Activated CD8-positive, alpha-beta memory T cell treated with anti-CD3 and anti-CD28 coated beads, Interleukin-2, amount 10 ng/mL, durations not matched to agents 7 days and 5 days (primary cell): ENCODE measurements at regions not wholly inside any gene's neighbourhood (a gene's known extent, or its start where the extent isn't known, plus 50 kb on each side); places are given as distances from the start of the nearest gene placed in this dataset.
A peak's percentile ranks its signal among the peaks of the same experiment; 100 is the strongest.

Source experiments
- ATAC-seq: fragments of 150-1000 bp; cut with Tn5 transposase; one replicate; pipeline ENCODE4 v1.10.0; 2021; ENCODE audit warnings: moderate library complexity
- CTCF ChIA-PET: fragments of 350-600 bp; sonication (Branson Sonifier 250); formaldehyde crosslinking; loops from one replicate; lab custom pipeline; 2021; ENCODE audit warnings: antibody characterized with exemption; lab: Charles Lee
- DNase-seq: peaks from one replicate; pipeline ENCODE4 v3.0.0-alpha.2; 2020
- H3K27ac Mint-ChIP-seq: one replicate; pipeline ENCODE4 v1.8.0; 2021; ENCODE audit warnings: mild to moderate bottlenecking, mixed read lengths
- H3K27me3 Mint-ChIP-seq: one replicate; pipeline ENCODE4 v1.8.0; 2021; ENCODE audit warnings: mixed read lengths
- H3K36me3 Mint-ChIP-seq: one replicate; pipeline ENCODE4 v1.8.0; 2021; ENCODE audit warnings: mild to moderate bottlenecking, mixed read lengths
- H3K4me1 Mint-ChIP-seq: one replicate; pipeline ENCODE4 v1.8.0; 2021; ENCODE audit warnings: mixed read lengths
- H3K4me3 Mint-ChIP-seq: one replicate; pipeline ENCODE4 v1.8.0; 2021; ENCODE audit warnings: mild to moderate bottlenecking, moderate library complexity, mixed read lengths
- H3K9me3 Mint-ChIP-seq: one replicate; pipeline ENCODE4 v1.8.0; 2022; ENCODE audit warnings: low read depth, mixed read lengths

DNA sequence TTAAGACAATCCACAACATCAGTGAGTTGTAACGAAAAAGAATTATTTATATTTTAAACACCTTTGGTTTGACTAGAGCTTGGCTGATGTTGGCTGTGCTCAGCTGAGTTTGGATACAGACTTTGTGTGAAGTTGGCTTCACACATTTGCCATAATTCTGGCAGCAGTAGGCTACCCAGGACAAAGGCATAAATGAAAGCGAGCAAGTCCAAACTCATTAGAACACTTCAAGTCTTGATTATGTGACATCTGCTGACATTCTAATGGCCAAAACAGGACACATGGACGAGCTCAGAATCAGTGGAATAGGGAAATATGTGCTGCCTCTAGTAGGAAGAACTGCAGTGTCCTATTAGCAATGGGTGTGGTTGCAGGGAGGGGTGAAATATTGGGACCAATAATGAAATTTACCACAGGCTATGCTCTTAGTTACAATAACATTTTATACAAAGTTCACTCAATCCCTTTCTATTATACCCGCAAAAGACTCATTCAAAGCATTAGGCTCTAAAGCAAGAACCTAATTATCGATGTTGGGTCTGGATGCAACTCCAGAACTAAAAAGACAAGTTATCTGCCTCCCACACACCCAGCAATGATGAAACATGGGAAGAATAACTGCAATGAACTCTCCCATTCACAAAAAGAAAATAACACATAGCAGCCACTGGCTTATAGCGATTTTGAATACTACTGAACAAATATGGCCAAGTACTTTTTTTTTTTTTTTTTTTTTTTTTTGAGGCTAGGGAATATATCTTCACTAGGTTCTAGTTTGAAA is 493.9 kb upstream of the RASGRP1 start:
- Mint-ChIP-seq H3K27me3 (peaks cover 29% of the 10 kb centered on the region), H3K4me3 (no peak overlapping the region), H3K27ac (no peak overlapping the region), H3K4me1 (no peaks in the 10 kb centered on the region), H3K36me3 (no peaks in the 10 kb centered on the region), H3K9me3 (no peaks in the 10 kb centered on the region)
- ATAC-seq: no peak
- CTCF ChIA-PET: no interaction called here
- DNase-seq: no peak

DNA sequence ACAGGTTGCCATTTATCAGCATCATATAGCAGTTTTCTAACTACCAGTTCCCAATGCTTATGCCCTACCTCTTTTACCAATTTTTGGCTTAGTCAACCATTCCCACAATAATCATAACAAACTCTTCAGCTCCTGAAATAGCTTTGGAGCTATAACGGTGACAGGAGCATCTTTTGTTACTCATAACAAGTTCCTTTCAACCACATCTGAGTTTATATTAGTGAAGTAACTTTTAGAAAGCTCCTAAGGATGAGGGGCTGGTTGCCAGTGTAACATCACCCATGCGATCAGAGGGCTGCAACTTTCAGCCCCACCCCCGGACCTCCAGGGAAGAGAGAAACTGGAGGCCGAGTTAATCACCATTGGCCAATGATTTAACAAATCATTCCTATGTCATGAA is 495.3 kb upstream of the RASGRP1 start:
- Mint-ChIP-seq H3K4me1 (no peaks in the 10 kb centered on the region), H3K36me3 (no peaks in the 10 kb centered on the region), H3K9me3 (no peaks in the 10 kb centered on the region), H3K27ac (no peak overlapping the region), H3K4me3 (no peak overlapping the region), H3K27me3 (peaks cover 28% of the 10 kb centered on the region)
- ATAC-seq: no peak
- no peak for DNase-seq
- CTCF ChIA-PET: no interaction called here

DNA sequence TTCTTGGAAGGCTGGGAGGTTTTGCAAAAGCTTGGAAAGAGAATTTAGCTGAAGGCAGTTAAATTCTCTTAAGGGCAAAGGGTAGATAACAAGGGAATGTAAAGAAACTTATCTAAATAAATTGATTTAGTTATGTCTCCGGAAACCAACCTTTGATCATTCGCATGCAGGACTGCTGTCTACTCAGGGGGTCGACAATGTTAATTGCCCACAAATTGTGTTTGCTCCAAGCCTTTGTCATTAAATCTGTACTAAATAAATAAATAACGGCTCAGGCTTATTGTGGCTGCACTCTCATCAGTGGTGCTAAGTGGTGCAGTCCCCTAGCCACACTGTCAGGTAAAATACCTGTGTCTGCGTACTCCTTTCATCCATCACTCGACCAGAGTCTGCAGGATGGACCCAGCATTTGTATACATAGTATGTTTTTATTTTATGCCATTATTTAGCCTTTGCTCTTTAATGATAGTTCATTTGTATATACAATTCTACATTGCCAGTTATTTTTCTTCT is 497.4 kb upstream of the RASGRP1 start:
- no peak overlapping the region for H3K27ac Mint-ChIP-seq
- DNase-seq (no peak), ATAC-seq (no peak)
- H3K4me1 Mint-ChIP-seq: no peaks in the 10 kb centered on the region
- H3K4me3 Mint-ChIP-seq: no peak overlapping the region
- H3K36me3 Mint-ChIP-seq: no peaks in the 10 kb centered on the region
- no peaks in the 10 kb centered on the region for H3K9me3 Mint-ChIP-seq
- peaks cover 29% of the 10 kb centered on the region for H3K27me3 Mint-ChIP-seq
- CTCF ChIA-PET: no interaction called here

DNA sequence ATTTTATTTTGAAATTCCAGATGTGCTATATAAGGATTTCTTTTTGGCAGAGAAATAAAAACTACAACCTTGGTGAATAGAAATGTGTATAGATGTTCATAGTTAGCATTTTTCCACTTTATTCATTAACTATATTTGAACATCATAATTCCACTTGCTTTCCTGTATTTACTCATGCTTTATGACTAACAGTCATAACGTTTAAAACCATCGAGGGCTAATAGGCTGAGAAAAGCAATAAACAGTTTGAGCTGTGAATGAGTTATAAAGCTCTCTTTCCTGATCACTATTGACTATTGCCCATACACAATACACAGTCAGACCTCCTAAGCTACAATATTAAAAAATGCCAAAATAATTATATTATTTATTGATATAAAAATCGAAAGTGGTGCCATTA is 502.1 kb upstream of the RASGRP1 start:
- Mint-ChIP-seq H3K9me3 (no peaks in the 10 kb centered on the region), H3K36me3 (no peaks in the 10 kb centered on the region), H3K27ac (no peak overlapping the region), H3K27me3 (peaks cover 35% of the 10 kb centered on the region), H3K4me3 (no peak overlapping the region), H3K4me1 (no peaks in the 10 kb centered on the region)
- ATAC-seq (no peak), DNase-seq (no peak)
- CTCF ChIA-PET: no interaction called here

DNA sequence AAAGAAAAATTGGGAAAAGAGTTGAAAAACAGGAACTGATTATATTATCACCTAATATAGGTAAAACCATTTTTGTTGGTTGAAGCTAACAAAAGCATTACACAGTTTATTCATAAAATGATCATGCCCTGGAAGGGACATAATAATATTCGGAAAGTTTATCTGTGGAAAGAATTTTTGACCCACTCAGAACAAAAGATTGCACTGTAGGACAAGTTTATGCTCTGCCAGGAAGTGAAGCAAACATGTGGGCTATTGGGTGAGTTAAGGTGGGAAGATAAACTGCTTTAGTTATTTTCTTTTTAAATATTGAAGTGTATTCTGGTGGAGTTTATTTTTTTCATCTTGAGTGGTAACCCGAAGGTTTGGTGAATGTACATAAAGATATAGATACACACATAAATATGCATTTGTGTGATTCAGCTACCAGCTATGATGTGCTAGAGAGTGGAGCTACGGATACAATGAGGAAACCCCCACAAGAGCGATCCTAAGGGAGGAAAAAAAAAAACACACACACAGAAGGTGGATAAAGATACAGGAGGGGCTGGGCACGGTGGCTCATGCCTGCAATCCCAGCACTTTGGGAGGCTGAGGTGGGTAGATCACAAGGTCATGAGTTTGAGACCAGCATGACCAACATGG is 506.4 kb upstream of the THBS1 start:
- Mint-ChIP-seq H3K36me3 (no peaks in the 10 kb centered on the region), H3K4me1 (no peaks in the 10 kb centered on the region), H3K27me3 (peaks cover 30% of the 10 kb centered on the region), H3K9me3 (no peaks in the 10 kb centered on the region), H3K27ac (no peak overlapping the region), H3K4me3 (no peak overlapping the region)
- CTCF ChIA-PET: no interaction called here
- DNase-seq: no peak
- no peak for ATAC-seq

DNA sequence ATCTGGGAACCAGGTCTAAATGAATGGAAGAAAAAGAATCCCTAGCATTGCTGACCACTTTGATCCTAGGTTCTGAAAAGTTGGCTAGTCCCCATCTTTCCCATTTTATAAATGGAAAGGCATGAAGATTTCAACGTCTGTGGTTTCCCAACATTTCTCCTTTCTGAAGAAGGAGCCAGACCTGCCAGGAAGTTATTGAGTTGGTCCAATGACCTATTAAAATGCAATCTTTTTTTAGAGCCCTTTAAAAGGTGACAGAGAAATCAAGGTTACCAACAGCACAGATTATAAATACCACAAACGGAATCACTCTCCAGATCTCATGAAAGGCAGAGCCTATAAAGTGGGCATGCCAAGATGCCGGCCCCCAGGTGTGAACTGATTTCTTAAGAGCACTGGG is 505.6 kb upstream of the THBS1 start:
- Mint-ChIP-seq H3K4me3 (no peak overlapping the region), H3K27me3 (peaks cover 30% of the 10 kb centered on the region), H3K4me1 (no peaks in the 10 kb centered on the region), H3K27ac (no peak overlapping the region), H3K36me3 (no peaks in the 10 kb centered on the region), H3K9me3 (no peaks in the 10 kb centered on the region)
- no peak for ATAC-seq
- DNase-seq: no peak
- CTCF ChIA-PET: no interaction called here

DNA sequence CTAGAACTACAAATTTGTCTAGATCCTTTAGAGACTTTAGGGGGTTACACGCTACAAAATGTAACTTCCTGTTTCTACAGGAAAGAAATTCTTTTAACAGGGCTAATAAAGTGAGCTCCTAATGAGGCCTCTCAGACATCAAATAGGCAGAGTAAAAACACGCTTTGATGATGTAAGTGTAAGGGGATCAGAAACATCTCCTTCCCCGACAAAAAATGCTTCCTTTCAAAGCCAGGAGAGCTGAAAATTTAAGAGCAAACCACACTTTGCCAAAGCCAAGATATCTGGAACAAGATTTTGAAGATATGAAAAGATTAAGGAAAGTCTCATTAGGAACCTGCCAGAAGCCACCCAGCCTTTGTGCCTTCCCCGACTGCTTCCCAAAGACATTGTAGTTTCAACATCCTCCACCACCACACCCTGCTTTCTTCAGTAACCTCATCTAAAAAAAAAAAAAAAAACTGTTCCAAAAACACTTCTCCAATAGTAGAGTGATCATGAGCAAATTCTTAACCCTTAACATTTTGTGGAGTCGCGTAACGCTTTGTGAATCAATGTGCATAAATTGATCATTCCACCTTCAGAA is 505.0 kb upstream of the THBS1 start:
- CTCF ChIA-PET: no interaction called here
- no peak for DNase-seq
- no peak for ATAC-seq
- H3K9me3 Mint-ChIP-seq: no peaks in the 10 kb centered on the region
- H3K27me3 Mint-ChIP-seq: peaks cover 26% of the 10 kb centered on the region
- H3K4me1 Mint-ChIP-seq: no peaks in the 10 kb centered on the region
- H3K36me3 Mint-ChIP-seq: no peaks in the 10 kb centered on the region
- H3K27ac Mint-ChIP-seq: no peak overlapping the region
- H3K4me3 Mint-ChIP-seq: no peak overlapping the region

DNA sequence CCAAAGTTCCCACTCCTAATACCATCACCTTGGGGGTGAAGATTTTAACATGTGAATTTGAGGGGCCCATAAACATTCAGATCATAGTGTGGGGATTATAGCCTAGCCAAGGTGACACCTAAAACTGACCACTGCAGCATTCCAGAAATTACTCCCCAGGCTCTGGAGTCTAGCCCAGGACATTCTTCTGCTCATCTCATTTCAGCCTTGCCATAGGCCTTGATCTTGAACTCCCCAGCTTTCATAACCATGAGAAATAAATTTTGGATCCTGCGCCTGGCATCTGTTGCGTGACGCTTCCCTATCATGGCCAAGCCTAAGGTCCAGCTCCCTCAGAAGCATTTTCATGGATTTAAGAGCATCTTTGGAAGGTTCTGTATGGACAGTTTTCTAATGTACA is 502.9 kb upstream of the THBS1 start:
- no peaks in the 10 kb centered on the region for H3K9me3 Mint-ChIP-seq
- H3K27me3 Mint-ChIP-seq: peaks cover 30% of the 10 kb centered on the region
- no peak overlapping the region for H3K4me3 Mint-ChIP-seq
- CTCF ChIA-PET: no interaction called here
- no peak for DNase-seq
- no peak overlapping the region for H3K27ac Mint-ChIP-seq
- H3K4me1 Mint-ChIP-seq: no peaks in the 10 kb centered on the region
- H3K36me3 Mint-ChIP-seq: no peaks in the 10 kb centered on the region
- no peak for ATAC-seq

DNA sequence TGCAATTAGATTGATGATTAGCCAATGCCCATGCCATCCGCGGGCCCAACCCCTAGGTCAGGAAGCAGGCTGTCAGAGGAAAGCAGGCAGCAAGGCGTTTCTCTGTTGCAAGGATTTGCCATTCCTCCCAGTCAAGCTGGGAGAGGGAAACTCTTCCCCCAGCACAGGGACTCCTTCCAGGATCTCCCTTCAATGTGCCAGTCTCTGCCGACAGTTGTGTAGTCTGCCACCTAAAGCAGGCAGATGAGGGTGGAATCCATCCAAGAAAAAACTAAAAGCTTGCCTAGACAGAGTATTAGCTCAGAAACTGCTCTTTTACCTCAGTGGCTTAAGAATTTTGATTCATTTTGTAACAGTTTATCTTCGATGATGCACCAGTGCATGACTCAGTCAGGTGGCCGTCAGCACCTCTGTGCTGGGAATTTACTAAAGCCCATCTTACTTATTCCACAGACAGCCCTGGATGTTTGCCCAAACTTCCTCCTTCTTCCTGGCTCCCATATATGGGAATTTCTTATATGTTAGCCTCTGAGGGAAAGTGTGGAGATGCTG is 501.5 kb upstream of the THBS1 start:
- no peak overlapping the region for H3K4me3 Mint-ChIP-seq
- no peaks in the 10 kb centered on the region for H3K4me1 Mint-ChIP-seq
- peaks cover 34% of the 10 kb centered on the region for H3K27me3 Mint-ChIP-seq
- CTCF ChIA-PET: no interaction called here
- DNase-seq (no peak), ATAC-seq (no peak)
- no peak overlapping the region for H3K27ac Mint-ChIP-seq
- H3K36me3 Mint-ChIP-seq: no peaks in the 10 kb centered on the region
- no peaks in the 10 kb centered on the region for H3K9me3 Mint-ChIP-seq

DNA sequence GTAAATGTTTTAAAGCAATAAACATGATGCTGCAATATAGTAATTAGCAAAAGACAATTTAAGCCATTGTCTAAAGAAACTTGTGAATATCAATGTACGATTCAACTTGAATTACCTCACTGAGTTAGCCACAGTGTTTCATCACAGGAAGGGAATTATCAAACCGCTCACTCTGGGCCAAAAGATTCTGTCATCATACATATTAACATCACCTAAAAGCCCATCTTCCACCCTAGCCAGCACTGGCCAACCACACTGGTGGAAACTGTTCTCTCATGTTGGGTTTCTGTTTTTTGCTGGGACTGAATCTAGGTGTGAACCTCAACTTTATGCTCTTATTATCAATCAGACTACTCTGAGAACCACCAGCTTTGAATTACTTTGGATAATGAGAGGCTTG is 497.7 kb upstream of the THBS1 start:
- ATAC-seq (no peak), DNase-seq (no peak)
- no peak overlapping the region for H3K4me3 Mint-ChIP-seq
- no peaks in the 10 kb centered on the region for H3K36me3 Mint-ChIP-seq
- CTCF ChIA-PET: no interaction called here
- peaks cover 35% of the 10 kb centered on the region for H3K27me3 Mint-ChIP-seq
- H3K9me3 Mint-ChIP-seq: no peaks in the 10 kb centered on the region
- no peak overlapping the region for H3K27ac Mint-ChIP-seq
- H3K4me1 Mint-ChIP-seq: peaks cover 9% of the 10 kb centered on the region

DNA sequence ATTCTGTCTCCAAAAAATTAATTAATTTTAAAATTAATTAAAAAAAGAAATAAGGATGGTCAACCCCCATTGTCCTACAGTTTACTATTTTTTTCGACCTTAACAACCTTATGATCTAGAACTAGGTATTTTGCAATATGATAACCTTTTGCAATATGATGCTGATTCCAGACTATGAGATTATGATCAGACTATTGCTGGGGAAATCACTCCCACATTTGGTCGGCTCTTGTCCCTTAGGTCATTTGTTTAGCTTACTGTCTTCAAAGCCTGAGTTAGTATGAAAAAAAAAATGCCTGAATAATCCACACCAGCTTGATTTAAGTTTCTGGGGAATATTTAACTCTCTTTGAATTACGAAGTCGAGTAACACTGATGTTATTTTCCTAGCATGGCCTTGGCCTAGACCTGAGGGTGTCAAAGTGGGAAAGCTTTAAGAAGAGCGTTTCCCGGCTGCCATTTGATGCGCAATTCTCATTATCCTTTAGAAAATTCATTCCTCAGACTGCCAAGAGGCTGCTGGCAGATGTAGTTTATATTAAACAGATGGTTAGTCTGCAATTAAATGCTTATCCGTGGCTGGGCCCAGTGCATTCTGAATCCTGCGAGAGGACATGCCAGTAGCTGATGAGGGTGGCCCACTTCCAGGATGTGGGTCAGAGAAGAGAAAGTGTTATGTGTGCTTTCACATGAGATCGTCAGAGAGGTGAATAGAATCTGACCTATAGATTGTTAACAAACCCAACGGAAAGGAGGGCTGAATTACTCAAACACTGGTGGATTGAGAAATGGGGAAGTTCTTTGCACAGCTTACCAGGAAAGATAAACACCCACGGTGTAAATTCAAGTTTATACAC is 496.0 kb upstream of the THBS1 start:
- Mint-ChIP-seq H3K4me3 (no peak overlapping the region), H3K4me1 (peaks cover 9% of the 10 kb centered on the region), H3K27ac (no peak overlapping the region), H3K27me3 (peaks cover 39% of the 10 kb centered on the region), H3K36me3 (no peaks in the 10 kb centered on the region), H3K9me3 (no peaks in the 10 kb centered on the region)
- CTCF ChIA-PET: no interaction called here
- ATAC-seq (peak; percentile 27), DNase-seq (peak; percentile 57)

DNA sequence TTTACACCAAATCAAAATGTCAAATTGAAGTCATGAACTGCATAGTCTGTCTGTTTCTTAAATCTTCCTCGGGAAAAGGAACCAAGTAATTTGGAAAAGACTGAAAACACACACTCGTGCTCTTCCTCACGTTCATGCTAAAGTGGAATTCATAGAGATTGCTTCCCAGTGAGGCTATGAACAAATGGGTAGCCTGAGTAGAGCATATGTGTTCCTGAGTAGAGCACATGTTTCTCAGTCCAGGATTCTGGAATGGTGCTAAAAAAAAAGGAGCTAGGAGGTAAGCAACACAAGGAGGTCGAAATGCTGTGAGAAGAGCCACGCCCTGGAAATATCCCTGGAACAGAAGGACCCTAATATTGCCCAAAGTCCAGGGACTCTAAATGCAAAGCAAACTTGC is 494.2 kb upstream of the THBS1 start:
- no peaks in the 10 kb centered on the region for H3K36me3 Mint-ChIP-seq
- no peak overlapping the region for H3K27ac Mint-ChIP-seq
- no peak overlapping the region for H3K4me3 Mint-ChIP-seq
- peaks cover 45% of the 10 kb centered on the region for H3K27me3 Mint-ChIP-seq
- H3K4me1 Mint-ChIP-seq: peaks cover 9% of the 10 kb centered on the region
- no peak for DNase-seq
- CTCF ChIA-PET: no interaction called here
- no peak for ATAC-seq
- H3K9me3 Mint-ChIP-seq: no peaks in the 10 kb centered on the region

DNA sequence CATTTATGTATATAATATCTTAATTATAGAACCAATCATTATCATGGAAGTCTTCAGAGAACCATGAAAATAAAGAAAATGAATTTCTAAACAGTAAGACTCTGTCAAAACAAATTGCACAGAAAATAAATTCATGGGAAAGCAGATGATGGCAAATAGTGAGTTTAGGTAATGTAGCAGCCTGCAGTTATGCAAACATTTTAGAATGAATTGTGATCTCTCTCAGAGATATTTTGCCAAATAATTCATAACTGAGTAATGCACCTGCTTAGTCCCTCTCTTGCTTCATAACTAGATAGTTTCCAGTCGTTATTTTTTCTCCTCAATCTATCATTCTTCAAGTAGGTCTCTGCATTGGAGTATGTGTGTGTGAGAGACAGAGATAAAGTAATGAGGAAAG is 492.7 kb upstream of the THBS1 start:
- Mint-ChIP-seq H3K9me3 (no peaks in the 10 kb centered on the region), H3K27ac (no peak overlapping the region), H3K36me3 (no peaks in the 10 kb centered on the region), H3K4me1 (peaks cover 9% of the 10 kb centered on the region), H3K4me3 (no peak overlapping the region), H3K27me3 (peaks cover 39% of the 10 kb centered on the region)
- CTCF ChIA-PET: no interaction called here
- ATAC-seq (no peak), DNase-seq (no peak)
